MM.1S (cell line): ENCODE measurements at regions not wholly inside any gene's neighbourhood (a gene's known extent, or its start where the extent isn't known, plus 50 kb on each side); places are given as distances from the start of the nearest gene placed in this dataset.

Source experiments
- CTCF ChIP-seq: fragments of 300-600 bp; sonication (generic); IDR thresholded peaks from 2 replicates; pipeline ENCODE4 v1.5.1; 2016; ENCODE audit warnings: antibody characterized with exemption, low read length, mixed read lengths
- EZH2 ChIP-seq: fragments of 300-600 bp; sonication (generic); optimal IDR thresholded peaks from 2 replicates; pipeline ENCODE3; 2017; ENCODE audit warnings: low read depth, mild to moderate bottlenecking, antibody characterized with exemption, low read length, mixed read lengths
- EZH2phosphoT487 ChIP-seq: fragments of 300-600 bp; sonication (generic); IDR thresholded peaks from 2 replicates; pipeline ENCODE4 v1.6.1; 2018; ENCODE audit warnings: antibody characterized with exemption, low read length

DNA sequence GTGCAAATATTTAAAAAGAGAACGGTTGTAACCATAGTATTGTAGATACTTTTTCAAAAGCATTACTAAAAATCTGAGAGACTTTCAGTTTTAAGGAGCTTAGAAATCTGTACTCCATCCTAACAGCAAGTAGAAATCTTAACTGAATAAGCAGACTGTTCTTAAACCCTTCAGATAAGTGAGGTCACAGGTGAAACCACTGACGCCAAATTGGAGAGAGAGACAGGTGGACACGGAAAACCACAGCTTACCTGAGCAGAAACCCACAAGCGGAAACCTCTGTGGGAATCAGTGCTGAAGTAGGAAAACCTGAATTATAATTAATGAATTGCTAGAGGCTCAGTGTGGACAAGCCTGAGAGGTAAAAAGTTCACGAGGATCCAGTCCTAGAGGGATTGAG, 959.4 kb upstream of the CELF4 start:
- TF ChIP-seq EZH2 (no peak), EZH2phosphoT487 (no peak), CTCF (no peak)
